GM12875 (cell line): ENCODE measurements at regions not wholly inside any gene's neighbourhood (a gene's known extent, or its start where the extent isn't known, plus 50 kb on each side); places are given as distances from the start of the nearest gene placed in this dataset.

ENCODE experiments used
- H3K4me3 ChIP-seq: one replicate; pipeline ENCODE4 v1.5.1; 2011; ENCODE audit warnings: low read depth, low read length, control low read depth
- CTCF ChIP-seq: IDR thresholded peaks from 2 replicates; pipeline ENCODE4 v1.5.1; 2011; ENCODE audit warnings: low read depth, mild to moderate bottlenecking, control low read depth, inconsistent platforms, low read length, moderate library complexity, borderline replicate concordance; ENCODE audit not compliant: insufficient read depth

- no peak overlapping the region for H3K4me3 ChIP-seq
- no peak for TF ChIP-seq CTCF
Observed at GRCh38 chr21:35376406-35377135, 327.5 kb upstream of the RUNX1 start.

GRCh38 chr21:35375115-35375514 is 326.0 kb upstream of the RUNX1 start:
- H3K4me3 ChIP-seq, result no peak overlapping the region
- no peak for TF ChIP-seq CTCF

- H3K4me3 ChIP-seq, result no peak overlapping the region
- TF ChIP-seq CTCF, result no peak
Observed at GRCh38 chr21:35373998-35374397, 324.9 kb upstream of the RUNX1 start.

- no peak overlapping the region for H3K4me3 ChIP-seq
- no peak for TF ChIP-seq CTCF
Observed at GRCh38 chr21:35372201-35372600, 323.1 kb upstream of the RUNX1 start.

- no peak overlapping the region for H3K4me3 ChIP-seq
- no peak for TF ChIP-seq CTCF
Observed at GRCh38 chr21:35370671-35371070, 321.6 kb upstream of the RUNX1 start.

- TF ChIP-seq CTCF, result no peak
- no peak overlapping the region for H3K4me3 ChIP-seq
Observed at GRCh38 chr21:35370071-35370470, 321.0 kb upstream of the RUNX1 start.

- no peak for TF ChIP-seq CTCF
- no peak overlapping the region for H3K4me3 ChIP-seq
Observed at GRCh38 chr21:35368326-35368725, 319.2 kb upstream of the RUNX1 start.
